H1 (cell line): ENCODE measurements at regions not wholly inside any gene's neighbourhood (a gene's known extent, or its start where the extent isn't known, plus 50 kb on each side); places are given as distances from the start of the nearest gene placed in this dataset.

Experiments used
- CTCF ChIA-PET: fragments of 300-600 bp; sonication (Branson Sonifier 250); formaldehyde crosslinking; loops from one replicate; lab custom pipeline; 2021; ENCODE audit not compliant: partially characterized antibody; lab: Charles Lee
- POLR2A ChIA-PET: fragments of 300-600 bp; sonication (Branson Sonifier 250); formaldehyde crosslinking; loops from one replicate; lab custom pipeline; 2021; ENCODE audit warnings: inconsistent platforms; ENCODE audit not compliant: partially characterized antibody; lab: Charles Lee
- DNase-seq, 2 experiments: peaks; one replicate each; pipeline versions ENCODE4 v3.0.0 to v3.0.0-alpha.2; 2010 to 2022; ENCODE audit warnings: low spot score in 2 of 2, low read depth in 1 of 2, mixed read lengths in 1 of 2
- FAIRE-seq: peaks from 2 replicates; lab custom pipeline; 2011; peaks lifted over from hg19 to GRCh38; lab: Jason Lieb, UNC
- H2AFZ ChIP-seq: 2 replicates; pipeline ENCODE4 v1.8.1; 2012; ENCODE audit warnings: low read length, inconsistent platforms
- H2AK5ac ChIP-seq: 2 replicates; pipeline ENCODE4 v1.6.1; 2013; ENCODE audit warnings: low read depth, low read length
- H2BK120ac ChIP-seq: replicated peaks from 2 replicates; pipeline ENCODE3; 2013; ENCODE audit warnings: low read depth, low read length, inconsistent platforms
- H2BK12ac ChIP-seq: 2 replicates; pipeline ENCODE4 v1.6.1; 2013; ENCODE audit warnings: low read depth, low read length
- H2BK15ac ChIP-seq: 2 replicates; pipeline ENCODE4 v1.6.1; 2013; ENCODE audit warnings: low read length
- H2BK20ac ChIP-seq: 2 replicates; pipeline ENCODE4 v1.6.1; 2013; ENCODE audit warnings: low read length
- H2BK5ac ChIP-seq: 2 replicates; pipeline ENCODE4 v1.6.1; 2013; ENCODE audit warnings: low read depth, low read length
- H3K14ac ChIP-seq: 2 replicates; pipeline ENCODE4 v1.6.1; 2013; ENCODE audit warnings: inconsistent platforms; ENCODE audit not compliant: insufficient read length
- H3K18ac ChIP-seq: 2 replicates; pipeline ENCODE4 v1.6.1; 2013; ENCODE audit warnings: low read length; ENCODE audit errors: extremely low read depth
- H3K23ac ChIP-seq: 2 replicates; pipeline ENCODE4 v1.6.1; 2013; ENCODE audit warnings: inconsistent platforms; ENCODE audit not compliant: insufficient read length
- H3K23me2 ChIP-seq: 2 replicates; pipeline ENCODE4 v1.6.1; 2013; ENCODE audit warnings: low read depth, low read length
- H3K27ac ChIP-seq: 2 replicates; pipeline ENCODE4 v1.6.1; 2011; ENCODE audit warnings: low read depth, low read length, inconsistent platforms
- H3K27me3 ChIP-seq, 4 experiments: replicated peaks in 1 of 4; 1 replicate in 1 of 4; 2 replicates in 3 of 4; pipeline versions ENCODE4 v1.6.1 to v1.8.1; 2011 to 2013; ENCODE audit warnings: low read length in 3 of 4, mild to moderate bottlenecking in 3 of 4, inconsistent platforms in 2 of 4, mixed read lengths in 2 of 4, moderate library complexity in 1 of 4; ENCODE audit not compliant: control insufficient read depth in 3 of 4, insufficient read depth in 3 of 4; ENCODE audit errors: extremely low read depth in 1 of 4
- H3K36me3 ChIP-seq, 4 experiments: 2 replicates each; pipeline versions ENCODE4 v1.6.1 to v1.8.1; 2011 to 2013; ENCODE audit warnings: mild to moderate bottlenecking in 4 of 4, low read length in 3 of 4, moderate library complexity in 2 of 4, control low read depth in 1 of 4, inconsistent platforms in 1 of 4; ENCODE audit not compliant: insufficient read depth in 4 of 4, control insufficient read depth in 2 of 4
- H3K4ac ChIP-seq: replicated peaks from 2 replicates; pipeline ENCODE3; 2013; ENCODE audit warnings: low read length, low read depth, mixed read lengths, inconsistent platforms; ENCODE audit not compliant: insufficient read length
- H3K4me1 ChIP-seq, 4 experiments: replicated peaks in 1 of 4; 1 replicate in 1 of 4; 2 replicates in 3 of 4; pipeline versions ENCODE4 v1.6.1 to v1.8.1; 2011 to 2013; ENCODE audit warnings: low read length in 3 of 4, inconsistent platforms in 2 of 4, mixed read lengths in 1 of 4; ENCODE audit not compliant: insufficient read depth in 4 of 4, control insufficient read depth in 3 of 4
- H3K4me2 ChIP-seq, 2 experiments: 2 replicates each; pipeline versions ENCODE4 v1.6.1 to v1.8.1; 2011 to 2013; ENCODE audit warnings: low read depth in 2 of 2, low read length in 2 of 2, control low read depth in 1 of 2, inconsistent platforms in 1 of 2, mild to moderate bottlenecking in 1 of 2; ENCODE audit not compliant: insufficient read depth in 1 of 2
- H3K4me3 ChIP-seq, 4 experiments: fragments of 200-600, 300-600 bp in 1 of 4; sonication (generic), shearing (Covaris generic), sonication (Bioruptor Twin) in 1 of 4; 2 replicates each; pipeline versions ENCODE4 v1.5.1 to v1.8.1; 2011 to 2016; ENCODE audit warnings: low read length in 4 of 4, low read depth in 3 of 4, control low read depth in 2 of 4, inconsistent platforms in 2 of 4, mild to moderate bottlenecking in 2 of 4, mixed read lengths in 1 of 4, moderate library complexity in 1 of 4; ENCODE audit not compliant: insufficient read depth in 2 of 4; ENCODE audit errors: extremely low read depth in 1 of 4
- H3K56ac ChIP-seq: replicated peaks from 2 replicates; pipeline ENCODE3; 2013; ENCODE audit warnings: low read depth, mild to moderate bottlenecking, mixed read lengths, low read length, inconsistent platforms; ENCODE audit not compliant: insufficient read length
- H3K79me1 ChIP-seq: 2 replicates; pipeline ENCODE4 v1.6.1; 2013; ENCODE audit warnings: low read depth, low read length, control low read depth
- H3K79me2 ChIP-seq, 2 experiments: 2 replicates each; pipeline versions ENCODE4 v1.6.1 to v1.8.1; 2012 to 2013; ENCODE audit warnings: low read length in 2 of 2, mild to moderate bottlenecking in 2 of 2, inconsistent platforms in 1 of 2; ENCODE audit not compliant: insufficient read depth in 2 of 2, control insufficient read depth in 1 of 2
- H3K9ac ChIP-seq, 4 experiments: replicated peaks in 1 of 4; 1 replicate in 1 of 4; 2 replicates in 3 of 4; pipeline versions ENCODE4 v1.6.1 to v1.8.1; 2011 to 2013; ENCODE audit warnings: low read depth in 3 of 4, low read length in 3 of 4, control low read depth in 2 of 4, mild to moderate bottlenecking in 2 of 4, moderate library complexity in 2 of 4, inconsistent platforms in 1 of 4; ENCODE audit errors: extremely low read depth in 1 of 4
- H3K9me3 ChIP-seq, 2 experiments: 2 replicates each; pipeline versions ENCODE4 v1.6.1 to v1.8.1; 2012 to 2013; ENCODE audit warnings: mild to moderate bottlenecking in 2 of 2, moderate library complexity in 2 of 2, control low read depth in 1 of 2, inconsistent platforms in 1 of 2, low read depth in 1 of 2, low read length in 1 of 2, mixed read lengths in 1 of 2; ENCODE audit not compliant: insufficient read depth in 2 of 2
- H4K20me1 ChIP-seq, 2 experiments: replicated peaks in 1 of 2; 2 replicates each; pipeline versions ENCODE3 to v1.8.1; 2011 to 2013; ENCODE audit warnings: inconsistent platforms in 2 of 2, low read length in 2 of 2, mild to moderate bottlenecking in 1 of 2; ENCODE audit not compliant: insufficient read depth in 2 of 2, control insufficient read depth in 1 of 2
- H4K5ac ChIP-seq: 2 replicates; pipeline ENCODE4 v1.6.1; 2013; ENCODE audit warnings: low read length, low read depth, mixed read lengths, inconsistent platforms; ENCODE audit not compliant: insufficient read length
- H4K8ac ChIP-seq: 2 replicates; pipeline ENCODE4 v1.8.0; 2013; ENCODE audit warnings: mild to moderate bottlenecking, moderate library complexity, low read length, inconsistent platforms; ENCODE audit not compliant: insufficient read depth; ENCODE audit errors: extremely low read depth
- H4K91ac ChIP-seq: replicated peaks from 2 replicates; pipeline ENCODE3; 2013; ENCODE audit warnings: low read length, mixed read lengths, inconsistent platforms; ENCODE audit not compliant: insufficient read length
- BACH1 ChIP-seq: IDR thresholded peaks from 2 replicates; pipeline ENCODE4 v1.6.1; 2012; ENCODE audit warnings: low read length, improper control_type of control experiment
- BCL11A ChIP-seq, 2 experiments: IDR thresholded peaks; one replicate each; pipeline ENCODE4 v1.6.1; 2011; ENCODE audit warnings: low read depth in 2 of 2, low read length in 2 of 2, mild to moderate bottlenecking in 2 of 2
- CREB1 ChIP-seq: IDR thresholded peaks from 2 replicates; pipeline ENCODE4 v1.6.1; 2012; ENCODE audit warnings: inconsistent platforms
- HDAC6 ChIP-seq: IDR thresholded peaks from one replicate; pipeline ENCODE4 v1.7.1; 2012; ENCODE audit warnings: low read depth, mild to moderate bottlenecking, inconsistent platforms, low read length, moderate library complexity
- JUN ChIP-seq: IDR thresholded peaks from 2 replicates; pipeline ENCODE4 v1.6.1; 2011; ENCODE audit warnings: low read depth, mild to moderate bottlenecking, improper control_type of control experiment, low read length
- NRF1 ChIP-seq: IDR thresholded peaks from 2 replicates; pipeline ENCODE4 v1.6.1; 2011; ENCODE audit warnings: mild to moderate bottlenecking, low read depth, low read length, improper control_type of control experiment
- RAD21 ChIP-seq, 2 experiments: IDR thresholded peaks in 1 of 2; conservative IDR thresholded peaks in 1 of 2; 2 replicates each; pipeline ENCODE4 v1.6.1; 2011; ENCODE audit warnings: low read depth in 2 of 2, low read length in 2 of 2, improper control_type of control experiment in 1 of 2, inconsistent platforms in 1 of 2, mild to moderate bottlenecking in 1 of 2, moderate library complexity in 1 of 2
- SAP30 ChIP-seq: fragments of 300-600 bp; sonication (generic); IDR thresholded peaks from 2 replicates; pipeline ENCODE4 v1.7.1; 2012; ENCODE audit warnings: low read length, moderate library complexity, mild to moderate bottlenecking, inconsistent platforms; ENCODE audit not compliant: insufficient read depth, insufficient replicate concordance
- SIRT6 ChIP-seq: IDR thresholded peaks from one replicate; pipeline ENCODE4 v1.7.1; 2012; ENCODE audit warnings: low read length, inconsistent platforms
- SIX5 ChIP-seq: IDR thresholded peaks from 2 replicates; pipeline ENCODE4 v1.6.1; 2011; ENCODE audit warnings: mild to moderate bottlenecking, low read depth, low read length
- SP4 ChIP-seq: IDR thresholded peaks from 2 replicates; pipeline ENCODE4 v1.6.1; 2012; ENCODE audit warnings: low read length, inconsistent platforms
- SRF ChIP-seq: IDR thresholded peaks from 2 replicates; pipeline ENCODE4 v1.6.1; 2011; ENCODE audit warnings: mild to moderate bottlenecking, low read depth, low read length, moderate library complexity
- YY1 ChIP-seq: IDR thresholded peaks from 2 replicates; pipeline ENCODE4 v1.6.1; 2011; ENCODE audit warnings: low read depth, mild to moderate bottlenecking, low read length
- ZNF274 ChIP-seq: IDR thresholded peaks from 2 replicates; pipeline ENCODE4 v1.7.0; 2012; ENCODE audit warnings: low read length, borderline replicate concordance; ENCODE audit errors: extremely low read depth
- whole genome bisulfite sequencing, 2 experiments: shearing (Covaris generic) in 1 of 2; methylation state at CpG; one replicate each; pipeline versions ENCODE4 v1.1.6 to v1.1.7; 2013 to 2015; ENCODE audit warnings: low lambda C conversion rate in 2 of 2, mixed read lengths in 2 of 2, inconsistent platforms in 1 of 2, low coverage in 1 of 2, missing lambda C conversion rate in 1 of 2; ENCODE audit not compliant: insufficient replicate concordance in 2 of 2, insufficient coverage in 1 of 2, insufficient read length in 1 of 2; ENCODE audit errors: extremely low coverage in 1 of 2, missing lambda C conversion rate in 1 of 2; 5-methylcytosine and 5-hydroxymethylcytosine counted together
- TF ChIP-seq, protein P1 (sequence below): IDR thresholded peaks from 2 replicates; pipeline ENCODE4 v1.6.1; 2012; ENCODE audit warnings: low read length, inconsistent platforms

DNA sequence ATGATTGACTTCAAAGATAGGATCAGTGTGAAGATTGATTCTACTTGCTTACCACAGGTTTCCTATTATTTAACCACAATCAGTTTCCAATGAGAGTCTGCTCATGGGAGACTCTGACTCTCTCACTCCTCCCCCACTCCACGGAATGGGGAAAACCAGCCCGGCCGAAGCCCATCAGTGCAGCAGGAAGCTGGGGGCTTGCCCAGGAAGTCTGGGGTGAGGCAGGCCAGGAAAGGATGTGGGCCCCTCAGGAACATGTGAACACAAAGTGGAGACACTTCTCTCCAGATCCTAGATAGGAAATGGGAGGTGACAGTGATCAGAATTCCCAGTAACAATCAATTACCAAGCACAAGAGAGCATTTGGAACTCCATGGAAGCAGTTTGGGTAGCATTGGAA lies 144.2 kb downstream of the TTLL2 start:
- Histone ChIP-seq H3K27me3 (no peaks in the 10 kb centered on the region; a peak in 1 of 7 replicates), H2BK5ac (no peak overlapping the region), H4K5ac (no peak overlapping the region), H2BK15ac (no peak overlapping the region), H4K20me1 (no peaks in the 10 kb centered on the region), H3K79me1 (no peaks in the 10 kb centered on the region), H3K4me3 (no peak overlapping the region), H3K18ac (no peak overlapping the region), H3K23me2 (no peaks in the 10 kb centered on the region), H2AFZ (no peak overlapping the region), H2BK20ac (no peak overlapping the region), H3K4me1 (peaks cover 1 to 17% (median 11%) of the 10 kb centered on the region in 4 experiments; a peak in 5 of 7 replicates), H3K14ac (no peak overlapping the region), H2BK120ac (no peak overlapping the region), H3K36me3 (no peaks in the 10 kb centered on the region), H3K4me2 (no peak overlapping the region), H3K4ac (no peak overlapping the region), H4K8ac (no peak overlapping the region), H2BK12ac (no peak overlapping the region), H3K27ac (no peak overlapping the region), H3K9ac (no peak overlapping the region), H3K9me3 (no peaks in the 10 kb centered on the region), H2AK5ac (no peak overlapping the region), H3K56ac (no peak overlapping the region), H3K23ac (no peak overlapping the region), H3K79me2 (no peaks in the 10 kb centered on the region), H4K91ac (no peak overlapping the region)
- DNase-seq (no peak), FAIRE-seq (no peak)
- WGBS, 2 experiments = 92% methylated on average over 3 of the region's 3 CpGs; no CpG with 5 or more reads in 1 of the 2 experiments
- POLR2A ChIA-PET = no interaction called here
- CTCF ChIA-PET = no interaction called here
- TF ChIP-seq, protein P1, sequence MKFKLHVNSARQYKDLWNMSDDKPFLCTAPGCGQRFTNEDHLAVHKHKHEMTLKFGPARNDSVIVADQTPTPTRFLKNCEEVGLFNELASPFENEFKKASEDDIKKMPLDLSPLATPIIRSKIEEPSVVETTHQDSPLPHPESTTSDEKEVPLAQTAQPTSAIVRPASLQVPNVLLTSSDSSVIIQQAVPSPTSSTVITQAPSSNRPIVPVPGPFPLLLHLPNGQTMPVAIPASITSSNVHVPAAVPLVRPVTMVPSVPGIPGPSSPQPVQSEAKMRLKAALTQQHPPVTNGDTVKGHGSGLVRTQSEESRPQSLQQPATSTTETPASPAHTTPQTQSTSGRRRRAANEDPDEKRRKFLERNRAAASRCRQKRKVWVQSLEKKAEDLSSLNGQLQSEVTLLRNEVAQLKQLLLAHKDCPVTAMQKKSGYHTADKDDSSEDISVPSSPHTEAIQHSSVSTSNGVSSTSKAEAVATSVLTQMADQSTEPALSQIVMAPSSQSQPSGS = no peak
- no peak for TF ChIP-seq YY1
- no peak for TF ChIP-seq BCL11A (IDR thresholded peaks at IDR 0.05; ENCODE audit: low read depth in 2 of 2, low read length in 2 of 2)
- TF ChIP-seq HDAC6 = no peak
- TF ChIP-seq NRF1 = no peak
- no peak for TF ChIP-seq SAP30
- TF ChIP-seq CREB1 = no peak
- TF ChIP-seq SP4 = no peak
- TF ChIP-seq SIX5 = no peak
- no peak for TF ChIP-seq SRF
- TF ChIP-seq JUN = no peak
- TF ChIP-seq SIRT6 = no peak
- no peak for TF ChIP-seq ZNF274
- no peak for TF ChIP-seq RAD21 (IDR thresholded peaks at IDR 0.05 in 1 of 2, conservative IDR thresholded peaks at IDR 0.05 in 1 of 2; ENCODE audit: low read depth in 2 of 2, low read length in 2 of 2)
- no peak for TF ChIP-seq BACH1
